ENCODE measurements at regions not wholly inside any gene's neighbourhood (a gene's known extent, or its start where the extent isn't known, plus 50 kb on each side); places are given as distances from the start of the nearest gene placed in this dataset.

DNA sequence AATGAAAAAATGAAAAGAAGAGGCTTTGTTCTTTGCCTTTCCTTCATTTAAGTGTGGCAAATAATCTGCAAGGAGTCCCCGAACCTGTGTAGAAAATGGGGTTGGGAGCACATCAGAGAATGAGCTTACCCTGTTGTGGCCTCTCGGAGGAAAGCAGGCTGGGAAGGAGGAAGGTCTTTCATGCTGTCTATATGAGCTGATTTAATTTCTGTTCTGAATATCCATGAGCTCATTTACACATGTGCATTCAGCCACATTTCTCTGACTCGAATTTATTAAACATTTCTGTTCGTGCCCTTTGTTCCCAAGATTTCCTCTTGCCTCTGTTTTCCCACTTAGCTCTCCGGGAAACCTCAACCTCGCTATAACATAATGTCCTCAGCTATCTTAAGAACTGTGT lies 584.4 kb upstream of the CDH4 start:
- DNase-seq (ENCODE audit: low spot score): no peak
- FAIRE-seq: no peak

GRCh38 chr20:60669211-60669610 lies 582.9 kb upstream of the CDH4 start:
- no peak for DNase-seq (ENCODE audit: low spot score)
- no peak for FAIRE-seq

GRCh38 chr20:60676011-60676410 lies 576.0 kb upstream of the CDH4 start:
- DNase-seq (ENCODE audit: low spot score) (no peak), FAIRE-seq (no peak)

GRCh38 chr20:60677819-60678218 lies 574.2 kb upstream of the CDH4 start:
- DNase-seq (ENCODE audit: low spot score) (no peak), FAIRE-seq (no peak)

DNA sequence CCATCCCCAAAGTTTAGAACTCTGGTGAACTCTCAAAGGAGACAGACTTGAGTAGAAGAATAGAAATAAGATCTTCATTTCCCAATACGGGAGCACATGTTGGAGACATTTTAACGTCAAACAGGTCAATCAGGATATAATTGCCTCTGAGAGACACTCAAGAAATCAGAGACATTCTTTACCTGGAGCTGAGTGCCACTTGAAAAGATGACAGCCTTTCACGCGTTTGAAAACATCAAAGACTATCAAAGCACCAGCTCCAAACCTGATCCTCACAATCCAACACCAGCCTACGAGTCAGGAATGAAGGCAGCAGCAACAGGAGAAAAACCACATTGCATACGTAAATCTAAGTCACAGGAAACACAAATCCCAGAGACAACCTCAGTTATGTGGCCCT lies 571.5 kb upstream of the CDH4 start:
- no peak for FAIRE-seq

DNA sequence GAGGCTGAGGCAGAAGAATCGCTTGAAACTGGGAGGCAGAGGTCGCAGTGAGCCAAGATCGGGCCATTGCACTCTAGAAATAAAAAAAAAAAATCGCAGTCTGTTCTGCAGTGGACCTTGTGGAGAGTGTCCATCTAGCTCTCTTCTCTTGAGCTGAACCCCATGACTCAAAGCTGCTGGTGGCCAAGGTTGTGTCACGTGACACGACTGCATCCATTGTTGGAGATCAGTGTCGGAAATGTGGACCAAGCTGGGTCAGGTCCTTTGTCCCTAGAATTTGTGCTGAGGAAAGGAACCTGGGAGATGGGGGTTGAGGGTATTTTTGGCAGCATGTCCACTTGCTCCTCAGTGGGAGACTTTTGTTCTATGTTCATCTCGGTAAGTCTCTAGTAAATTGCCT lies 564.8 kb upstream of the CDH4 start:
- DNase-seq (ENCODE audit: low spot score) (no peak), FAIRE-seq (no peak)

More for the DNA sequence above, 571.5 kb upstream of the CDH4 start:
- no peak for DNase-seq (ENCODE audit: low spot score)

DNA sequence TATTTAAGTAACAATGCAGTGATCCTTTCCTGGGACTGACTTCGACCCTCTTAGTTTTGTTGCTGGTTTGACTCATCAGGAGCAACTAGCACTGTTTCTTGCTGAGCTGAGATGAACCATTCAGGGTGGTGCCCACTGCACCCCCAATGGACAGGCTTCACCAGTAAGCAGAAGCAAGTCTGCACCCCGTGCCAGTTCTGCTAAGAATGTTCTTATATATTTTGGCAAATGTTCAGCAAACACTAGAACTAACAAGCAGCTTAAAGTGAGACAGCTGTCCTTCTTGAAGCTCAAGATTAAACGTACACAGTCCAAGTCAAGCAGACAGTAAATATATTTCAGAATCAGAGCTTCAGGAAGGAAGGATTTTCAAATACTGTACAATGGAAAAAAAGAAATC lies 561.3 kb upstream of the CDH4 start:
- DNase-seq (ENCODE audit: low spot score) (no peak), FAIRE-seq (no peak)

GRCh38 chr20:60691966-60692615 lies 560.0 kb upstream of the CDH4 start:
- DNase-seq (ENCODE audit: low spot score): no peak
- FAIRE-seq: no peak

DNA sequence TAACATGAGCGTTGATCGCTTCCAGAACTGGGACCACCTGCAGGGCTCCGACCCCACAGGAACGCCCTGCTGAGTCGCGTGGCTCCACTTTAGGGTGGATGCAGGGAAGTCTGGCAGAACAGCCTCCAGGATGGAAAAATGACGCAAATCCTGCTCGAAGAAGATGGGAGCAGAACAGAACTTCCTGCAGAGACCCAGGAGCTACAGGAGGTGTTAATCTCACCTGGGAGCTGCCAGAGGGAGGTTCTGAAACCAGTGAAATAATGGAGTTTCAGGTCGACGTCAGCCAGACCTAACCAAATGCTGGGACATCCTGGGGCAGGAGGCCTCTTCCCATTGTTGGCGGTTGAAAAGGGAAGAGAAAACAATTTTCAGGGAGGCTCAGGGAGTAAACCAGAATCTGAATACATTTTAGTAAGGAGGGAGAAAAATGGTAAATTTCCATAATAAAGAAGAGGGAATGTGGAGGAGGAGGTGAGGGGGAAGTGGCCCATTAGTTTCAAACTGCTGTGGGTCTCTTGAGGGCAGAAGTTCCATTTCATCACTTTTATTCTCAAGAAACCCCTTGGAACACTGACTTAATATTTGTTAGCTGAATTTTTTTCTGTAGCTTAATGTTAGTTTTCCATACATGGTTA lies 558.4 kb upstream of the CDH4 start:
- DNase-seq (ENCODE audit: low spot score) (no peak), FAIRE-seq (no peak)

- FAIRE-seq: peak; percentile 44
- peak; percentile 75 for DNase-seq (ENCODE audit: low spot score)
These were observed 557.3 kb upstream of the CDH4 start for GRCh38 chr20:60694763-60695162.

GRCh38 chr20:60695226-60696000 lies 556.6 kb upstream of the CDH4 start:
- DNase-seq (ENCODE audit: low spot score) (peak; percentile 96), FAIRE-seq (peak; percentile 92)

GRCh38 chr20:60697252-60697651 lies 554.8 kb upstream of the CDH4 start:
- no peak for DNase-seq (ENCODE audit: low spot score)
- no peak for FAIRE-seq

DNA sequence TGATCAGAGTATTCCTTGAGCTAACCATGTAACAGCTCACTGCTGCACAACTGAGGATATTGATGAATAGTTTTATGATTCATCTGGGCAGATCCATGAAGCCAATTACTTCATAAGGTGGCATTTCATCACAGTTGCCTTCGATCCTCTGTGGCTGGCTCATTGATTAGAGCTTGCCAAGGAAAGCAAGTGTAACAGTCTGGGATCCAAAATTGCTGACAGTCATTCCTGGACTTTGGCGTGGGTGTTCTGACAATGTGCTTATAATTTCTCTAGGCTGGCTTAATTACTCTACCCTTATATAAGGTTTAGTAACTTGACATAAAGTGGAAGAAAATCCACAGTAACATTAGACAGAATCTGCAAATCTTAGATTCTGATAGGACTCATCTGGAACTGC lies 551.3 kb upstream of the CDH4 start:
- no peak for FAIRE-seq

DNA sequence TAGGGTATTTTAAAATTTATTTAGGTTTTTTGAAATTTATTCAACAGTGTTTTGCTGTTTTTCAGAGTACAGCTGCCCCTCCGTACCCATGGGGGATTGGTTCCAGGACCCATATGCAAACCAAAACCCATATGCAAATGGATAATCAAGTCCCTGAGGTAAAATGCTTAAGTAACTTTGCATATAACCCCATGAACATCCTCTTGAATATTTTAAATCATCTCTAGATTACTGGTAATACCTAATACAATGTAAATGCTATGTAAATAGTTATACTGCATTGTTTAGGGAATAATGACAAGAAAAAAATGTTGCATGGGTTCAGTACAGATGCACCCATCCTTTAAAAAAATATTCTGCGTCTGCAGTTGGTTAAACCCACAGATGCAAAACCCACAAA lies 547.9 kb upstream of the CDH4 start:
- DNase-seq (ENCODE audit: low spot score) (no peak), FAIRE-seq (no peak)

More for the DNA sequence above, 551.3 kb upstream of the CDH4 start:
- no peak for DNase-seq (ENCODE audit: low spot score)

DNA sequence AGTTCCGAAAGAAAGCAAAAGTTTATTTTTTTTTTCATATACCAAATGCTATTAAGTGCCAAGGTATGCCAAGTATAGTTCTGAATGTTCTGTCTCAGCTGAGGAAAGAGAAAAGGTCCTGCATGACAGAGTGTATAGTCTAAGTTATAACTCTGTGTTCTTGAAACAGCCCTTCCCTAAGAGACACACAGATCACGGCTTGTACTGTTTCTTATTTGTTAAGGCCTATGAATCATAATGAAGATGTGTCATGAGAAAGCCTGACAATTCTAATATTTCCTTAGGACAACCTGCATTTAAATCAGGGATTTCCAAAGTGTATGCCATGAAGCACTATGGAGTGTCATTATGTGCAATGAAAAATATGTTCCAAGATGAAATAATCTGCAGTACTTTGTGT lies 538.7 kb upstream of the CDH4 start:
- no peak for FAIRE-seq
- DNase-seq (ENCODE audit: low spot score): no peak

GRCh38 chr20:60715172-60715571 lies 536.9 kb upstream of the CDH4 start:
- no peak for DNase-seq (ENCODE audit: low spot score)
- no peak for FAIRE-seq

DNA sequence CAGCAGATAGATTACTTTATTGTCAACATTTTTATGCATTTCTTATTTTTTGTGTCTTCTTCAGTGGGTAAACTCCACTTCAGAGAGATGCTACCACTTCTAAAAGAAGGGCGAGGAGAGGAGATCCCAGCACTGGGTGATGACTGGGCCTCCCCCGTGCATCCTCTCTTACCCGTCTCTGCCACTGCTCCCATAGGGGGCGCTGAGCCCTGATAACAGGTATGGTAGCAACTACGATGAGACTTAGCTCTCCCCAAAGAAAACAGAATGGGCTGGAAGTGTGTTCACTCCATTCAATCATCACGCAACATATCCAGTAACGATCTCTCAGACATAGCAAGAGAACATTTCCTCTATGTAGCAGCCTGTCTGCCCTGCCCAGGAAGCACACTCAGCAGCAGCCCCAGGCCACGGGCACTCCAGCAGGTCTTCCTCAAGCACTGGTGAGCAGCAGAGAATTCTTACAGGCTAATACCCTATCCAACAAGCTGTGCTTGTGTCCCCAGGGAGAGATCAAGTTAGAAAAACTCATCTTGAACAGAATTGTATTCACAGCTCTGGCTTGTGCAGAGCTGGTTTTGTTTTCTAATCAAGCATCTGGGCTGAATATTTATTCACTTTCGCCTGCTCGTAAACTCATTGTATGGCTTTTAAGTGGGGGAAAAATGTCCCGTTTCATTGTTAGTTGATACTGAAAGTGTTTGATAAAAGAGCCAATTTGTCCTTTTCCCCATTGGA lies 533.1 kb upstream of the CDH4 start:
- no peak for FAIRE-seq
- no peak for DNase-seq (ENCODE audit: low spot score)

DNA sequence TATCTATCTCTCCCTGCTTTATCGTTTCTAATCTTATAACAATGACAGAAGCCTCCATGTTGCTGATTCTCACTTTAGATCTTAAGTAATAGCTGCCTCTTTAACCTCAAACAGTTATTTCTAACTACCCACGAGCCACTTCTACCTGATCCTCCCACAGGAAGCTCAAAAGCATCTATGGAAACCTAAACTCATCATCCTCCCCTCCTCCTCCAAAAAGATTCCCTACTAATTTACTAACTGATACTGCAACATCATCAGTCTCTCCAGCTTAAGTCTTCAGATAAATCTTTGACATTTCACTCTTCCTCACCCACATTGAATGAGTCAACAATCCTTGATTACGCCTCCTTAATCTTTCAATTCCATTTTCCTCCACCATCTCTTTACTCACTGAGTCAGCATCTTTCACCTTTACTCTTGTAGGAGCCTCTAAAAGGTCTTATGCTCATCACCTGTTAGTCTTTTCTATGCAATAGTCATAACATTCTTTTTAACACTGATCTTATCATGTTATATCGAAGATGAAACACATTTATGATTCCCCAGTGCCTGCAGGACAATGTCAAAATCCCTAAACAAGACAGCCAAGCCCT lies 526.7 kb upstream of the CDH4 start:
- DNase-seq (ENCODE audit: low spot score) (no peak), FAIRE-seq (no peak)

DNA sequence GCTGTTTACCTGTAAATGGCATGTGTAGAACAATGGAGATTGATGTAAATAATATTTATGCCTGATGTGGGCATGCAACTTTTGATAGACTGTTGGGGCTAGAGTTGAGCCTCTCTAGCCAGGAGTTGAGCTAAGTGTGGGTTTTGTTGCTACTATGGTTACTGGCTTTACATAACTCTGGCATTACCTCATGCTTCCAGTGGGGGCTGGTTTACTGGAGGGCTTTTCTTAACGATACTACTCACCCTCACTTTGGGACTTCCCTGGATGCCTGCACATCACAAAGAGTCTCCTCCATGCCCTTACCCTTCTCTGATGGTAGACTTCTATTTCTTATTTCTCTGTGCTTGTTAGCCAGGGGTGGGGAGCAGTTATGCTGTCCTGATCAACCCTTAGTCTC lies 524.6 kb upstream of the CDH4 start:
- DNase-seq (ENCODE audit: low spot score): peak; percentile 14
- no peak for FAIRE-seq

- FAIRE-seq (no peak), DNase-seq (ENCODE audit: low spot score) (no peak)
These were observed 523.4 kb upstream of the CDH4 start for GRCh38 chr20:60728705-60729104.

- no peak for FAIRE-seq
These were observed 522.7 kb upstream of the CDH4 start for GRCh38 chr20:60729135-60729900.

More at GRCh38 chr20:60729135-60729900, 522.7 kb upstream of the CDH4 start:
- DNase-seq (ENCODE audit: low spot score): no peak

Data from RCC 7860 (cell line).